GM21360 (cell line): ENCODE measurements at regions not wholly inside any gene's neighbourhood (a gene's known extent, or its start where the extent isn't known, plus 50 kb on each side); places are given as distances from the start of the nearest gene placed in this dataset.

Experiments used
- ATAC-seq: cut with Tn5 transposase; IDR thresholded peaks from one replicate; pipeline ENCODE4 v1.9.1; 2021; ENCODE audit warnings: mild to moderate bottlenecking, moderate library complexity; ENCODE audit not compliant: unreplicated experiment

- no peak for ATAC-seq
These were observed 553.3 kb downstream of the INHBA start for GRCh38 chr7:41149576-41149975.

GRCh38 chr7:41148521-41148951 is 554.4 kb downstream of the INHBA start:
- ATAC-seq, result no peak

GRCh38 chr7:41147606-41148485 is 555.0 kb downstream of the INHBA start:
- no peak for ATAC-seq

- no peak for ATAC-seq
These were observed 556.5 kb downstream of the INHBA start for GRCh38 chr7:41146429-41146828.

GRCh38 chr7:41145656-41146055 is 557.2 kb downstream of the INHBA start:
- no peak for ATAC-seq

GRCh38 chr7:41142904-41143473 is 559.9 kb downstream of the INHBA start:
- no peak for ATAC-seq

GRCh38 chr7:41139789-41140188 is 563.1 kb downstream of the INHBA start:
- ATAC-seq, result no peak

- ATAC-seq, result no peak
These were observed 566.3 kb downstream of the INHBA start for GRCh38 chr7:41136551-41136950.

GRCh38 chr7:41135511-41135910 is 567.4 kb downstream of the INHBA start:
- no peak for ATAC-seq

- peak; percentile 92 for ATAC-seq
These were observed 568.3 kb downstream of the INHBA start for GRCh38 chr7:41134300-41135255.

GRCh38 chr7:41133690-41134299 is 569.1 kb downstream of the INHBA start:
- ATAC-seq, result peak; percentile 37

- no peak for ATAC-seq
These were observed 570.9 kb downstream of the INHBA start for GRCh38 chr7:41131956-41132355.

- no peak for ATAC-seq
These were observed 572.2 kb downstream of the INHBA start for GRCh38 chr7:41130561-41131236.

- no peak for ATAC-seq
These were observed 572.8 kb downstream of the INHBA start for GRCh38 chr7:41130086-41130485.

GRCh38 chr7:41125343-41125742 is 577.5 kb downstream of the INHBA start:
- no peak for ATAC-seq

- no peak for ATAC-seq
These were observed 580.5 kb downstream of the INHBA start for GRCh38 chr7:41122256-41122987.

- ATAC-seq, result no peak
These were observed 581.7 kb downstream of the INHBA start for GRCh38 chr7:41121228-41121627.

GRCh38 chr7:41118486-41118885 is 584.4 kb downstream of the INHBA start:
- ATAC-seq, result no peak

GRCh38 chr7:41117431-41117830 is 585.5 kb downstream of the INHBA start:
- no peak for ATAC-seq

- no peak for ATAC-seq
These were observed 586.1 kb downstream of the INHBA start for GRCh38 chr7:41116817-41117216.
